ENCODE measurements at regions not wholly inside any gene's neighbourhood (a gene's known extent, or its start where the extent isn't known, plus 50 kb on each side); places are given as distances from the start of the nearest gene placed in this dataset.

DNA sequence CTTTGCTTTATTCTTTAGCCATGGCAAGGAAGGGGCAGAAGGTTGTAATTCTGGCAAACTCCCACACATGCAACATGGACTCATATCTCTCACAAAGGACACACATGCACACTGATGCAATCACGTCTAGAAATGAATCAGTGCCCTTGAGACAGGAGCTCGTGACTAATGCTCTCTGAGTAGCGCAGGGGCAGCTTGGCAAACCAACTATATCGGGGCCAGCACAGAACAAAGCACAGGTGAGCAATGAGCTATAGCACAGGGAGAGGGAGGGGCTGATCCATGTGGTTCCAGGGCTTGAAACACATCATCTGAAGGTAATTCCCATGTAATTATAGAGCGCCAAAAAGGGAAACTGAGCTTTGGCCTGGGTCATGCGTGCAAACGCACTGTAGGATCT, 165.2 kb upstream of the KLF7 start:
- H3K4me3 ChIP-seq = no peak overlapping the region
- 56 to 61% methylated on average over 7 of the region's 7 CpGs for WGBS, 2 donors
- H3K36me3 ChIP-seq = no peaks in the 10 kb centered on the region
- H3K27ac ChIP-seq = peak overlapping the region in 1 of 4 donors; percentile 29
- peaks cover 36 to 43% (median 40%) of the 10 kb centered on the region in 4 donors for H3K4me1 ChIP-seq
- peak; percentile 52 to 79 for ATAC-seq (ENCODE audit: low FRiP score in 2 of 2)
- no peaks in the 10 kb centered on the region for H3K27me3 ChIP-seq
- peak in 1 of 2 donors; percentile 79 for DNase-seq
- TF ChIP-seq EP300 (IDR thresholded peaks at IDR 0.05) (peak in 2 of 4 donors; percentile 10 to 85), POLR2AphosphoS5 (IDR thresholded peaks at IDR 0.05) (peak; percentile 62 to 71), CTCF (IDR thresholded peaks at IDR 0.05) (no peak)
- H3K9me3 ChIP-seq = no peaks in the 10 kb centered on the region

DNA sequence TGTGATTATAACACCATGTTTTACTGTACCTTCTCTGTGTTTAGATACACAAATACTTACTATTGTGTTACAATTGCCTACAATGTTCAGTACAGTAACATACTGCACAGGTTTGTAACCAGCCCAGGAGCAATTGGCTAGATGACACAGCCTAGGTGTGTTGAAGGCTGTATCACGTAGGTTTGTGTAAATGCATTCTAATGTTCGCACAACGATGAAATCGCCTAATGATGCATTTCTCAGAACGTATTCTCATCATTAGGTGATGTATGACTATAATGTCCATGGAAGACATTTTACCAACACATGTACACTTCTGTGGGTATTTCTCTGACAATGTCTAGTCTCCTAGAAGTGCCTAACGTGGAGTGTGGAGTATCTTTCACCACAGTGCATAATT, 165.9 kb upstream of the KLF7 start:
- Histone ChIP-seq H3K4me1 (peaks cover 36 to 46% (median 41%) of the 10 kb centered on the region in 4 donors), H3K36me3 (no peaks in the 10 kb centered on the region), H3K27me3 (no peaks in the 10 kb centered on the region), H3K27ac (no peak overlapping the region), H3K9me3 (no peaks in the 10 kb centered on the region), H3K4me3 (no peak overlapping the region)
- ATAC-seq (ENCODE audit: low FRiP score in 2 of 2) (no peak), DNase-seq (no peak)
- TF ChIP-seq POLR2AphosphoS5 (IDR thresholded peaks at IDR 0.05) (no peak), CTCF (IDR thresholded peaks at IDR 0.05) (no peak), POLR2A (IDR thresholded peaks at IDR 0.05) (no peak), EP300 (IDR thresholded peaks at IDR 0.05) (no peak)
- WGBS, 2 donors = 96 to 97% methylated on average over 6 of the region's 6 CpGs

DNA sequence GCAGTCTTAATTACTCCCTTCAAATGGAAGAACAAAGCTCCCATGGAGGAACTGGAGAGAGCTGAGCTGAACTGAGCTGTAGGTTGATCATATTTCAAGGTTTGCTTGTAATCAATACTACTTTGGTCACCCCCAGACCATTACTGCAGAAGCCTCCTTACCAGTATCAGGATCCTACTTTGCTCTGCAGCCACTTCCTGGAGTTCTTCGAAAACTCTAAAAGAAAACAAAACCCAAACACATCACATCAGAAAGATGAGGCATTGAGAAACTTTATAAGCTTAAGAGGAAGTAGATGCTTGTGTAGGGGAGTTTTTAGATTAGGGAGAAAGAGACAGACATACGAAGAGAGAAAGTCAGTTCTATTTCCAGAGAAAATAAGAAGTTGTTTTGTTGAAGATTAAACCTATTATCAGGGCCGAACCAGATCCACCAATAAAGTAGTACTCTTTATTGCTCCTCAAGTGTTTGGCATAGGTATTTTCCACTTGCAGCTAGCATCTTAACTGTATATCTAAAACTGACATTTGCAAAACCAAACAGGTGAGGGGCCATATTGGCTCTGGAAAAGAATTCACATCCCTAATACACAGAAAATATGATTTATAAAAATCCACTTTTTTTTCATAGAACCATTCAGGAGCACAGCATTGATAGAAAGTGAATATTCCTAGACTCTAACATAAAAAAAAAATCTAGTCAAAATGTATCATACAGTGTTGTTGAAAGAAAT, 166.9 kb upstream of the KLF7 start:
- 40 to 51% methylated on average over 3 of the region's 3 CpGs for WGBS, 2 donors
- Histone ChIP-seq H3K36me3 (no peaks in the 10 kb centered on the region), H3K4me3 (no peak overlapping the region), H3K27me3 (no peaks in the 10 kb centered on the region), H3K27ac (peak overlapping the region in 1 of 4 donors; percentile 12), H3K9me3 (no peaks in the 10 kb centered on the region), H3K4me1 (peaks cover 38 to 50% (median 42%) of the 10 kb centered on the region in 4 donors)
- no peak for DNase-seq
- ATAC-seq (ENCODE audit: low FRiP score in 2 of 2) = no peak
- TF ChIP-seq EP300 (IDR thresholded peaks at IDR 0.05) (no peak), CTCF (IDR thresholded peaks at IDR 0.05) (no peak), POLR2AphosphoS5 (IDR thresholded peaks at IDR 0.05) (no peak), POLR2A (IDR thresholded peaks at IDR 0.05) (no peak)

DNA sequence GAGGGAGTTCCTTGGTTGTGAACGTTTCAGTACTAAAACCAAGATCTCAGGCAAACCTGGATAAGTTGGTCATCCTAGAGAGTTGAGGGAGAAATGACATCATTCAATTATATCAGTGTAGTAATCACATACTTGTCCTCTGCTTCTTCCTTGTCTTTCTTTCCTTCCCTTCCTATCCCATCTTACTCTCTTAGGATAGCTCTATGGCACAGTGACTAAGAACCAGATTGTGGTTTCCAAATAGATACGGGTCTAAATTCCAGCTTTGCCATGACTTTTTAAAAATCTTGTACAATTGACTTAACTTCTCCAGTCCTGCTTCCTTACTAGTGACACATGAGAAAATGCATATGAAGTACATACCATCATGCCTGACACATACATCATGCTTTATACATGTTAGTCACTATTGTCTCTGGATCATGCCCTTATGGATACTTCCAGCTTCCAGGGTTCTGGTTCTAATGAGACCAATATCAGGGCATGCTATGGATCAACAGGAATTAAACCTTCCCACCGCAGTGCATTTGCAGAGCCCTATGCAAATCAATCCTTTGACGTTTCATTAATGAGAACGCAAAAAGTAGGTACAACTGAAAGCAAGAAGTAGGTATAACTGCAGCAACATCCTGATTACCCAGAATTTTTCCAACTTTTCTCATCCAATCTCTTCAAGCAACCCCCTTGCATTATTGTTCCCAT, 168.0 kb upstream of the KLF7 start:
- no peaks in the 10 kb centered on the region for H3K27me3 ChIP-seq
- peak overlapping the region; percentile 78 to 82 (median 80) for H3K27ac ChIP-seq
- WGBS, 2 donors = 88% methylated on average over 5 of the region's 5 CpGs
- no peak for ATAC-seq (ENCODE audit: low FRiP score in 2 of 2)
- H3K4me1 ChIP-seq = peaks cover 42 to 54% (median 45%) of the 10 kb centered on the region in 4 donors
- TF ChIP-seq EP300 (IDR thresholded peaks at IDR 0.05) (no peak), POLR2A (IDR thresholded peaks at IDR 0.05) (no peak), POLR2AphosphoS5 (IDR thresholded peaks at IDR 0.05) (no peak), CTCF (IDR thresholded peaks at IDR 0.05) (no peak)
- H3K4me3 ChIP-seq = peak overlapping the region in 1 of 4 donors; percentile 33
- H3K36me3 ChIP-seq = no peaks in the 10 kb centered on the region
- DNase-seq = no peak
- no peaks in the 10 kb centered on the region for H3K9me3 ChIP-seq

Measured in upper lobe of left lung (tissue), 6 donors.